ENCODE measurements at regions not wholly inside any gene's neighbourhood (a gene's known extent, or its start where the extent isn't known, plus 50 kb on each side); places are given as distances from the start of the nearest gene placed in this dataset.

- no peak for TF ChIP-seq THAP7 (CRISPR knock-in tag; IDR thresholded peaks at IDR 0.05)
- no peak for TF ChIP-seq BCLAF1 (IDR thresholded peaks at IDR 0.05; ENCODE audit: borderline replicate concordance in 1 of 2, control insufficient read depth in 1 of 2, low read depth in 2 of 2, low read length in 1 of 2)
- no peak for TF ChIP-seq POU5F1 (IDR thresholded peaks at IDR 0.05; ENCODE audit: borderline replicate concordance, low read depth, low read length, partially characterized antibody)
- no peak for TF ChIP-seq KLF16 (IDR thresholded peaks at IDR 0.05)
- TF ChIP-seq ZBTB5 (IDR thresholded peaks at IDR 0.05): no peak
- TF ChIP-seq ZNF639 (CRISPR knock-in tag; conservative IDR thresholded peaks at IDR 0.05 in 1 of 2, IDR thresholded peaks at IDR 0.05 in 1 of 2): no peak
- no peak for TF ChIP-seq POLR2A (conservative IDR thresholded peaks at IDR 0.05)
- TF ChIP-seq ZNF316 (IDR thresholded peaks at IDR 0.05): no peak
- no peak for TF ChIP-seq TCF7L2 (IDR thresholded peaks at IDR 0.05; ENCODE audit: low read depth, low read length)
- TF ChIP-seq NFIC (IDR thresholded peaks at IDR 0.05): no peak
Observed at GRCh38 chr2:184049566-184049965, 548.8 kb upstream of the ZNF804A start.
